ENCODE measurements at regions not wholly inside any gene's neighbourhood (a gene's known extent, or its start where the extent isn't known, plus 50 kb on each side); places are given as distances from the start of the nearest gene placed in this dataset.

- TF ChIP-seq CTCF (IDR thresholded peaks at IDR 0.05) (no peak), POLR2A (IDR thresholded peaks at IDR 0.05) (no peak)
Observed at GRCh38 chr4:177841258-177841657, 399.0 kb upstream of the AGA start.
